NAMALWA (cell line): ENCODE measurements at regions not wholly inside any gene's neighbourhood (a gene's known extent, or its start where the extent isn't known, plus 50 kb on each side); places are given as distances from the start of the nearest gene placed in this dataset.

ENCODE experiments used
- DNase-seq: peaks from one replicate; pipeline ENCODE4 v3.0.0-alpha.2; 2015; ENCODE audit warnings: low spot score

DNA sequence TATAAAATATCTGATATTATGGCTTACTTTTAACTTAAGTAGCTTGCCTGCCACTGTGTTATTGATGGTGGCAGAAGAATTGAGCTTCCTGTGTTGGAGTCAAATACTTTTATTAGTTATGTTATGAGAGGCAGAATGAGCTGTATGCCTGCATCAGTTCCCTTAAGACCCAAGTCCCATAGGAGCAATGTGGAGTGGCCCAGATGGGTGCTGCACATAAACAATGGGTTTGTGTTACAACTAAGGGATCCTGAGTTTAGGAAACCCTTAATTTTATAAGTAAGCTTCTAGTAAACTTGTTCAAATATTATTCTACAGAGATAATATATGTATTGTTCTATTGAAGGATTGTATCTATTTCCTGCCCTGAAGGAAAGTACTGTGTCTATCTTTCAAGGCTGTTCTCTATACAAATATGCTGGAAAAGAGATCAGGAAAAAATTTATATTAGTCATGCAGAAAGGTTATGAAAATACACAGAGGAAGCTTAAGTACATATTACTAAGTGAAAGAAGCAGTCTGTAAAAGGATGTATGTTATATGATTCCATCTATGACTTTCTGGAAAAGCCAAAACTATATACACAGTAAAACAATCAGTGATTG is 2018.0 kb upstream of the PCDH20 start:
- no peak for DNase-seq

DNA sequence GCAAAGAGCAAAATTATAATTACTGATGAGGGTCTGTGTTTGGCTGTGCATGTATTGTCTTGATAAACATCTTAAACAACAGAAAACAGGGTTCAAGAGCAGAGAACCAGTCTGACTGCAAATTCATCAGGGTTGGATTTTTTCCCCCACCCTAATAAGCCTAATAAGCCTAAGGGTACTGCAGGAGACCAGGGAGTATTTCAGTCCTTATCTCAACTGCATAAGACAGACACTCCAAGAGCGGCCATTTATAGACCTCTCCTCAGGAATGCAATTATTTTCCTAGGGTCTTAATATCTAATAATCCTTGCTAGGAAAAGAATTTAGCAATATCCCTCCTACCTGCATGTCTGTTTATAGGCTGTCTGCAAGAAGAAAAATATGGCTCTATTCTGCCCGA is 2011.5 kb upstream of the PCDH20 start:
- no peak for DNase-seq

DNA sequence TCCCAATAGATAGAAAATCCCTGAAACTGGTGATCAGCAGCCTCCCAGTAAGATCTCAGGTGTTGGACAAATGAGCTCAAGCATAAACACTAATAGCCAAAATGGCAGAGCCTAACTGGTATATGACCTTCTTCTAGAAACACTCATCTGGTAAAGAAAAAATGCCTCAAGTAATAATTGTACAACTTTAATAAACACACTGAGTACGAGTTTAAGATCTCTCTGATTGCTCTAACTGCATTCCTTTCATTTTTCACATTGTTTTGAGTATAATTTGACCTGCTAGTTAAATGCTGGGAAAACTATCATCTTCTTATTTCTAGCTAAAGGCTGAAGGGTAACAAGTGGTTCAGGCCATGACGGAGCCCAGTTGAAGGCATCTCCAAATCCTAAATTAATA is 2009.5 kb upstream of the PCDH20 start:
- no peak for DNase-seq

DNA sequence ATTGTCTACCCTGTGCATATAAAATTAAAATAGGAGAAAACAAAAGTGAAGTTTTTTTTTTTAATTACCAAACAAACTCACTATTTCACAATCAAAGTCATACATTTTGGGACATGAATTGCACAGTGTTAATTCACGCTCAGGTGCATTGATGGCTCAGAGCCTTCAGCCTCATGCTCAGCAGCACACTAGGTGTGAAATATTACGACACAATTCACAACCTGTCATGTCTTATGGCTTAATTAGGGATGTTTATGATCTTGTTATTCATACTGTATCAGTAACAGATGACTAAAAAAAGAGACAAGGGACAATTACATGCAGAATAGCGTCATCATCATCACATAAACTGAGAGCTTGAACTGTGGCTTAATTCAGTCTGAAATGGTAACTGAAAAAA is 2005.5 kb upstream of the PCDH20 start:
- no peak for DNase-seq

DNA sequence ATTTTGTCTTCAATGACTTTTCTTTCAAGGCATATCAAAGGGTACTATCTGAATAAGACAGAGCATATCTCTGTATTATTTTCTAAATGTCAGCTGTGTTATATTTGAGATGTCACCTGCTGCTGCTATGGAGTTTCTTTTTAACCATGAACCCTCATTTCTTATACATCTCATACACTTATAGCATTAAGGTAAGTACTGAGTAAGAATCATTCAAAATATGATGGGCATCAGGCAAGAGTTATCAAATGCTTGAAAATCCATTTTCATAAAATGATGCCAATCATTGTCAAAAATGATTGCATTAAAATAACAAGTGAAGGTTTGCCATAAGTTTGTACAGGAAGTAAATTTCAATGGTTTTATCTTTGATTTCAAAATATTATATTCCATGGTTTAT is 2005.0 kb upstream of the PCDH20 start:
- no peak for DNase-seq

DNA sequence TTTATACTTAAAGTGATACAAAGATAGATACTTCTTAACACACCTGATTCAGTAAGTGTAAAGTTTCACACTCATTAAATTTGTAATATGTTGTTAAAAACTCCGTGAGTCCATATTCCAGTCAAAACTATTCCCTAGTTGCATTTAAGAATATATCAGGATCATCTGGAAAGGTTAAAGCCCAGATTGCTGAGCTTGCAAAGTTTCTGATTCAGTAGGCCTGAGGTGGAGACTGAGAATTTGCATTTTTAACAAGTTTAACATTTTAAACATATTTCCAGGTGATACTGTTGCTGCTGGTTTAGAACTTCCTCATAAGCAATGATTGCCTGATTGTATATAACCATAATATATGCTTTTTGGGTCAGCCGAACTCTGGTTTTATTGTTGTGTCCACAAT is 1998.6 kb upstream of the PCDH20 start:
- no peak for DNase-seq

DNA sequence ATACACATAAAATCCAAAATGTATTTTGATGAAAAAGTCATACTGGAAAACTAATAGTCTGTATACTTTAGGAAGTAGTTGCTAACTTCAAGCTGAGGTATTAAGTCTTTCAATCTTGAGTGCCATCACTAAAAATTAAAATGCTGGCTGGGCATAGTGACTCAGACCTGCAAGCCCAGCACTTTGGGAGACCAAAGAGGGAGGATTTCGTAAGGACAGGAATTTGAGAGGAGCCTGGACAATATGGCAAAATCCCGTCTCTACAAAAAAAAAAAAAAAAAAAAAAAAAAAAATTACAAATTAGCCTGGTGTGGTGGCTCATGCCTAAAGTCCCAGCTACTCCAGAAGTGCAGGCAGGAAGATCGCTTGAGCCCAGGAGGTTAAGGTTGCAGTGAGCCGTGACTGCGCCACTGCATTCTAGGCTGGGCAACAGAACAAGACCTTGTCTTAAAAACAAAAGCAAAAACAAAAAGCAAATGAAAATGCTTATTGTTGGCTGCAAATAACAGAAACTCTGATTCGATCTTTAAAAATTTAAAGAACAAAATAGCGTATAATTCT is 1994.2 kb upstream of the PCDH20 start:
- no peak for DNase-seq

DNA sequence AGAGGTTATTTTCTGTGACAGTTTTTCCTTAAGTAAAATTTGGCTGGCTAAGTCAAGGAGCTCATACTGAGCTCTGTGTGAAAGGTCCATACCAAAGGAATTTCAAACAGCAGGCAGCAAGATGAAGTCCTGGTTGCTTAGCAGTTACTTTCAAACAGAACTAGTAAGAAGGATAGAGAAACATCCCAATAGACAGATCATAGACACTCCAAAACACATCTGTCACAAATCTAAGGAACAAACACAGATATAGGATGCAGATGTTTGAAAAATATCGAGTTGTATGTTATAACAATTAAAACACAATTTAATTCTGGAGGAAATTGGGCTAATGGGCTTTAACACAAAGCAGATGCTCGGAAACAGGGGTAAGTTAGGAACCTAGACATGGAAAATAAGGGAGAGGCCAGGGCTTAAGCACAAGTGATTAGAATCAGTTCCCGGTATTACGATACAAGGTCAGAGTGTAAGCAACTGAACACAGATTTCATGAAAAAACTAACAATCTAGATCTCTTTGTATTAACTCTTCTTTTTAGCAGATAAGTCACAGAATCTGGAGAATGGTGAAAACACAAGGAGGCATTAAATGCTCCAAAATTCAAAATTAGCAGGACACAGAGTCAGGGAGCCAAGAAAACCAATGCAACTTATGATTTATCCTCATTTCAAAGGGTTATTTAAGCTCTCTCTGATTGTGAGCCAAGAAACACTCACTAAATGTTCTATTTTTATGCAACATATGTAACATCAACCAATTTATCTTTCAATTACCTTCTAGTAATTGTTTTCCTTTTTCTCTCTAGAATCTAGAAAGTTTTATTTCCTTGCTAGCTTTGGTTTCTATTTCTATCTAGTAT is 1992.9 kb upstream of the PCDH20 start:
- DNase-seq: no peak

DNA sequence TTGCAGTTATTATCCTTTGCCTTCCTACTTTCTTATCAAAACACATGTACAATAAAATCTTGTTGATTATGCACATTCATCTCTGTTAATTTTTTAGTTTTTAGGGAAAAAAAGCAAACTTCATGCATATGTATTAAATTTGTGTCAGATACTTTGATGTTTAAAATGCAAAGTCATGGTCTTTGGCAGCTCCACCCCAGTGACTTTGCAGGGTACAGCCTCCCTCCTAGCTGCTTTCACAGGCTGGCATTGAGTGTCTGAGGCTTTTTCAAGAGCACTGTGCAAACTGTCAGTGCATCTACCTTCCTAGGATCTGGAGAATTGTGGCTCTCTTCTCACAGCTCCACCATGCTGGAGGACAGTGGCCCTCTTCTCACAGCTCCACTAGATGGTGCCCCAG is 1988.1 kb upstream of the PCDH20 start:
- DNase-seq: no peak

DNA sequence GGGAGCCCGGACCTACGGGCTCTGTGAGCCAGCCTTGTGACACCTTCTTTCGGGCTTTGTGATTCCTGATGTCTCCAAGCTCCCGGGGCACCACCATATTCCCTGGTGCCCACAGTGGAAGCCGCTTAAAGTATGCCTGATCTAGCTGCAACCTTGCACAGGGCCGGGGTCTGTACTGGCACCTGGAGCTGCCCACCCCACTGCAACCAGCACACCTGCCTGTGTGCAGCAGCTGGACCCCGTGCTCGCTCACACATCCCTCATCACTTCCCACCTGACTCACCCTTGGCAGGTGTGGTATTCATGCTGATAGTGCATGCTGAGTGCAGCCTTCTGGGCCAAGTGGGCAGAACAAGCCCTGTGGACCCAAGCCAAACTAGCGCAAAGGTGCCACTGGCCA is 1981.1 kb upstream of the PCDH20 start:
- no peak for DNase-seq

DNA sequence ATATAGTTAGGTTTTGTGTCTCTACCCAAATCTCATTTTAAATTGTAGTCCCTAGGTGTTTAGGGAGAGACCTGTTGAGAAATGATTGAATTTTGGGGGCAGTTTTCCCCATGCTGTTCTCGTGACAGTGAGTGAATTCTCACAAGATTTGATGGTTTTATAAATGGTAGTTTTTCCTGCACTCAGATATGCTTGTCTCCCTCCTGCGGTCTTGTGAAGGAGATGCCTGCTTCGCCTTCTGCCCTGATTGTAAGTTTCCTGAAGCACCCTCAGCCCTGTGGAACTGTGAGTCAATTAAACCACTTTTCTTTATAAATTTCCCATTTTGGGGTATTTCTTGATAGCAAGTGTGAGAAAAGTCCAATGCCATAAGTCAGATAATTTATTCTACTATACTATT is 1977.5 kb upstream of the PCDH20 start:
- DNase-seq: no peak

DNA sequence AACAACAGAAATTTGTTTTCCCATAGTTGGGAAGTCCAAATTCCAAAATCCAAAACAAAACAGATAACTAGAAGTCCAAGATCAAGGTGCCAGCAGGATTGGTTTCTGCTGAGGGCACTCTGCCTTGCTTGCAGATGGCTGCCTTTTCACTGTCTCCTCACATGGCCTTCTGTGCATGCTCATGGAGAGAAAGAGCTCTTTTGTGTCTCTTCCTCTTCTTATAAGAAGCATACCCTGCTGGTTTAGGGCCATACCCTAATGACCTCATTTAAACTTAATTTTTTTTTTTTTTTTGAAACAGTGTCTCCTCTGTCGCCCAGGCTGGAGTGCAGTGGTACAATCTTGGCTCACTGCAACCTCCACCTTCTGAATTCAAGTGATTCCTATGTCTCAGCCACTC is 1974.1 kb upstream of the PCDH20 start:
- no peak for DNase-seq

DNA sequence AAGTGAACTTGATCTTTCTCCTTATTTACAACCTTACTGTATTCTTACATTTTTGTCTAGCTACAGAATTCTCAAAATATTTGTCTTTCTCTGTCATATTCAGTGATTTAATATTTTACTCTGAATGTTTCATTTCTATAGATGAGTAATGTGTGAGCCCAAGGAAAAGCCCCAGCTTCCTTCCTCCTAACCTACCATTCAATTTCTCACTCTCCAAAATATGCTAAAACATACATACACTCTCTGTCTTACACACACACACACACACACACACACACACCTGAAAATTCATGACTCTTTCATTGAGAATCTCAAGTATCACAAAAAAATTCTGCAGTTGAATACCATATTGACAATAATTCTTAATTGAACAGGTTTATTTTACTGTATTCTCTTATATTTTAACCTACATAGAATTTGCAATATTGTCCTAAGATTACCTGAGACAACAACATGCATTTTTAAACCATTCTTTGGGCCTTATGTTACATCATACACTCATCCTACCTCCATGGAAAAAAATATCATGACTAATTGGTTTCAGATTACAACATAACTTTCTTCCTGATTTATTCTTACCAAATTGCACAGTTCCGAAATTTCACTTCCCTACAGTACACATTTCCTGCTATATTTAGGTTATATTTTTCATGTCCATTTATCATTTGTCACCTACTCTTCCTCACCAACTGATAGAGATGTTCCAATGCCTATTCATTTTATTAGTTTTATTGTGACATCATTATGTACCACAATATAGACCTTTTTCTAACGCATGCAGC is 1965.6 kb upstream of the PCDH20 start:
- no peak for DNase-seq

DNA sequence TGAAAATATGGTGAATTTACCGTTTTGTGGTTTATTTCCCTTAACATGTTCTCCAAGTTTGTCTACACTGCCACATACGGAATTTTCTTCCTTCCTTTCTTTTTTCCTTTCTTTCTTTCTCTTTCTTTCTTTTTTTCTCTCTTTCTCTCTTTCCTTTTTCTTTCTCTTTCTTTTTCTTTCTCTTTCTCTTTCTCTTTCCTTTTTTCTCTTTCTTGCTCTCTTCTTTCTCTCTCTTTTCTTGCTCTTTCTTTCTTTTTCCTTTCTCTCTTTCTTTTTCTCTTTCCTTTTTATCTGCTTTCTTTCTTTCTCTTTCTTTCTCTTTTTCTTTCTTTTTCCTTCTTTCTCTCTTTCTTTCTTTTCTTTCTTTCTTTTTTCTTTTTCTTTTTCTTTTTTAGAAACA is 1962.3 kb upstream of the PCDH20 start:
- DNase-seq: no peak

DNA sequence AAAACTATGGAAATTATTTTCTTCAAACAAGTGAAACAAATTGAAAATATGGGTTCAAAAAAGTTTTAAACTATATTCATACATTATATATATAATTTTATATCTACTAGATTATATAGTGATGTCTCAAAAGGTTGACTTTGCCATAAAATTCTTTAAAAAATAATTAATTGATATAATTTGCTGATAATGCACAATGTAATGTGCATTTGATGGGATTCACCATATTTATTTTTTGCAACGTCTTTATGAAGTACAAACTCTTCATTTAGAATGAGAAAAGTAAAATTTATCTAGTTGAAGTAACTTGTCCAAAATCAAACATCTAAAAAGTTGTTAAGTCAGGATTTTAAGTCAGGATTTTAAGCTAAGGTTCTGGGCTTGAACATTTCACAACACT is 1954.5 kb upstream of the PCDH20 start:
- DNase-seq: no peak

DNA sequence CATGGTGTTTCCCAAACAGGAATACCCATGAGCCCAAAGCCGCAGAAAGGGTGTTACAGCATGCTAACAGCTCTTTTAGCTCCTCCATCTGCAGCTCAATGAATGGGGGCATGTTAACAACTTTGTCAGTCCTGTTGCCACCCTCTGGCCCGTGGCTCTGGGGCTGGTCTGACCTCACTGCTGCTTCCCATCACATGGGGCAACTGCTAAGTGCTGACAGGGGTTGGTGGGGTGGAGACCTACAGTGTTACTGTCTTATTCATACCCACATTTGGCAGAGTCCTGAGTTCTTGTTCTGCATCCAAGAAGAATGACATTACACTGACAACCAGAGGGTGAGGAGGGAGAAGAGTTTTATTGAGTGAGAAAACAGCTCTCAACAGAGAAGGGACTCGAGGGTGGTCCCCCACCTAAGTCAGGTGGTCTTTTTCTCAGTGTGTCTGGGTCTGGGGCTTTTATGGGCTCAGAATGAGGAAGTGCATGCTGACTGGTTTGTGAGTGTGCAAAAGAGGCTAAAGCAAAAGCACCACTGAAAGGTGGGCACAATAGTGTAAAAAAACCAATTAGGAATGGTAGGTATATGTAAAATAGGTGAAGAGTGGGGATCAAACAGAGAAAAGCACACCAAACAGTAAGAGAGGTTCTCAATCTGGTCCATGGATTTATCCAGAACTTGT is 1952.0 kb upstream of the PCDH20 start:
- no peak for DNase-seq

DNA sequence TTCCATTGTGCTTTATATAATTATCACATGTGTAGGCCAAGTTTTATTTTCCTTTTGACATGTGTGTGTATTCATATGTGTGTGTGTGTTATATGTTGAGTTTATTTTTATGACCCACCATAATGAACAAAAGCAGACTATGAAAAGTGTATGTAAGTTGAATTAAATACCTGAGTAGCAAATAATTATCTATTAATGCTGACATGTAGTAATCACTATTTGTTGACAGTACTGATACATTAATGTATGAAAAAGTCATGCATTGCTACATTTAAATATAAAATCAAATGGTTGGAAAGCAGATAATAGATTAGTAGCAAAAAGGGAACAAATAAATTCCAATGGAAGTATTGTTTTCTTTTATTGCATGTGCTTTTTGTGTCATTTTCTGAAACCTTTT is 1948.5 kb upstream of the PCDH20 start:
- no peak for DNase-seq

DNA sequence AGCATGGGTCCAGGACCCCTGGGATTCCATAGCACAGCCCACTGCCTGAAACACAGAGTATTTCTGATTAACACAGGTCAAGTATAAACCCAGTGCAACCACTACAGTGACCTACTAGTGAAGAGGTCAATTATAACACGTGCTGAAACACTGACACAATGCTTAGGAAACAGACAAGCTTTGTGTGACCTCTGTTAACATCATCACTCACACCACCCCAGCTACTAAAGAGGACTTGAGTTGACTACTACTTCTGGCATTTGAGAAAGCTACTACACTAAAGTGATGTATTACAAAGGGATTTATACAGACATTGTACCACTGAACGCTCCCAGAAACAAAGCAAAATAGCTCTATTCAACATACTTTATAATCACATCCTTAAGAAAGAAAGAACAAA is 1935.9 kb upstream of the PCDH20 start:
- DNase-seq: no peak

DNA sequence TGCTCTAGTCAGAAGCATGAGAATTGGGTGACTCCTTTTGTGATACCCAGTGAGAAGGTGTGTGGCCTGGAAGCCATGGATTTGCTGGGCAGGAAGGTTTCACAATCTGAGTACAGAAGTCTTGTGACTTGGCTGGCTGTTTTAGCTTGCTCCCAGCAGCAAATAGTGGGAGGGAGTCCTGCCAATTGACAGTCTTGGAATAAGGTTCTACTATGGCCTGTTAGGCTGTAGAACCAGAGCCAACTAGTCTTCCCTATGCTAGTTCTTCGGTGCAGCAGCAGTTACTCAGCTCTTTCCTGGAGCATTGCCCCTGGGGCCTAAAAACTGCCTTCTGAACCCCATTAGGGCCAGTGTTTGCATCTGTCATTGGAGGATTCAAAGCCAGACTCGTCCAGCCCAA is 1935.4 kb upstream of the PCDH20 start:
- DNase-seq: no peak

DNA sequence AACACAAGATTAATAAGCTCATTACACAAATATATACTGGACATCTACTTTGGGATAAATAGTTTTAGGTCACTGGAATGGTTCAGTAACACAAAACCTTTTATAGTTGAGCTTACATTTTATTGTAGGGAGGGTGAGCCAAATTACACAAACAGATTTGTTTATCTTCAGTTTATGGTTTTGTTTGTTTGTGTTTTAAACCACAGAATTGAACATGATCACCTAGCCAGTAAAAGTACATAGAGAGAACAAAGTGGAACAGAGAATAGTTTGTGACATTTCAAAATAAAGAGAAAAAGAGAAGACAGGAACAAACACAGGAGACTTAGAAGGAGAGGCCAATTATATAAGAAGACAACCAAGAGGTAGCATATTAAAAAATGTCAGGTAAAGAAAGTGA is 1930.2 kb upstream of the PCDH20 start:
- DNase-seq: no peak

DNA sequence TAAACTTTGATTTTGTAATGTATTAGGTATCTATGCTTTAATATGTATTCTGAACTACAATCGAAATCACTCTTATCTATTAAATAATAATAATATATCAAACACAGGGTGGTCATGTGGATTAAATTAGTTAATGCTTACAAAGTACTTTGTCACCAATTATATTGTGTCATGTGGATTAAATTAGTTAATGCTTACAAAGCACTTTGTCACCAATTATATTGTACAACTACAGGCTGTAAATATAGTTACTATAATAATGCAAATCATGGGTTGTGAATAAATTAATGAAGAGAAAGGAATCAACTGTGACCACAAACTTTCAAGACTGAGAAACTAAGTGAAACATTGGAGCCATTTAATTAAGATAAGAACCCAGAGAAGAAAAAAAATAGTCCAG is 1929.1 kb upstream of the PCDH20 start:
- DNase-seq: no peak

DNA sequence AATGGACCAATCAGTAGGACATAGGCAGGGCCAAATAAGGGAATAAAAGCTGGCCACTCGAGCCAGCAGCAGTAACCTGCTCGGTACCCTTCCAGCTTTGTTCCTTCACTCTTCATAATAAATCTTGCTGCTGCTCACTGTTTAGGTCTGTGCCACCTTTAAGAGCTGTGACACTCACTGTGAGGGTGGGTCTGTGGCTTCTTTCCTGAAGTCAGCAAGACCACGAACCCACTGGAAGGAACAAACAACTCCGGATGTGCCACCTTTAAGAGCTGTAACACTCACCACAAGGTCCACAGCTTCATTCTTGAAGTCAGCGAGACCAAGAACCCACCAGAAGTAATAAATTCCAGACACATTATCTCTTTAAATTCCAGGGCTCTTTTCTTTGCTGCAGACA is 1922.3 kb upstream of the PCDH20 start:
- no peak for DNase-seq
